Coronary artery (tissue), 2 donors: ENCODE measurements at regions not wholly inside any gene's neighbourhood (a gene's known extent, or its start where the extent isn't known, plus 50 kb on each side); places are given as distances from the start of the nearest gene placed in this dataset.

ENCODE experiments used
- DNase-seq: peaks from one replicate; pipeline ENCODE4 v3.0.0-alpha.2; 2017; ENCODE audit warnings: low spot score
- H3K27ac ChIP-seq, 2 donors: fragments of 200-600 bp; sonication (generic); one replicate each; pipeline ENCODE4 v1.5.1; 2016 to 2019
- H3K4me3 ChIP-seq: fragments of 200-600 bp; sonication (generic); 2 replicates; pipeline ENCODE4 v1.5.1; 2016; ENCODE audit warnings: mild to moderate bottlenecking, moderate library complexity
- CTCF ChIP-seq: fragments of 200-600 bp; sonication (generic); IDR thresholded peaks from one replicate; pipeline ENCODE4 v1.5.1; 2019; ENCODE audit warnings: antibody characterized with exemption

GRCh38 chr14:86539361-86540070 lies 1009.6 kb downstream of the FLRT2 start:
- Histone ChIP-seq H3K4me3 (no peak overlapping the region), H3K27ac (no peak overlapping the region)
- no peak for TF ChIP-seq CTCF
- DNase-seq = no peak

- no peak for DNase-seq
- H3K27ac ChIP-seq = no peak overlapping the region
- TF ChIP-seq CTCF = no peak
- H3K4me3 ChIP-seq = no peak overlapping the region
Observed at GRCh38 chr14:86533834-86534233, 1003.9 kb downstream of the FLRT2 start.

- no peak for TF ChIP-seq CTCF
Observed at GRCh38 chr14:86532219-86532618, 1002.3 kb downstream of the FLRT2 start.

GRCh38 chr14:86530457-86530856 lies 1000.5 kb downstream of the FLRT2 start:
- Histone ChIP-seq H3K4me3 (no peak overlapping the region), H3K27ac (no peak overlapping the region)
- no peak for DNase-seq
- no peak for TF ChIP-seq CTCF

More at GRCh38 chr14:86532219-86532618, 1002.3 kb downstream of the FLRT2 start:
- Histone ChIP-seq H3K27ac (no peak overlapping the region), H3K4me3 (no peak overlapping the region)
- DNase-seq = no peak

- TF ChIP-seq CTCF = no peak
Observed at GRCh38 chr14:86527312-86527711, 997.4 kb downstream of the FLRT2 start.

GRCh38 chr14:86525673-86526072 lies 995.7 kb downstream of the FLRT2 start:
- Histone ChIP-seq H3K4me3 (no peak overlapping the region), H3K27ac (no peak overlapping the region)
- no peak for TF ChIP-seq CTCF
- no peak for DNase-seq

More at GRCh38 chr14:86527312-86527711, 997.4 kb downstream of the FLRT2 start:
- Histone ChIP-seq H3K4me3 (no peak overlapping the region), H3K27ac (no peak overlapping the region)
- no peak for DNase-seq

- H3K27ac ChIP-seq = no peak overlapping the region
- no peak for TF ChIP-seq CTCF
- DNase-seq = no peak
Observed at GRCh38 chr14:86521843-86522242, 991.9 kb downstream of the FLRT2 start.

More at GRCh38 chr14:86521843-86522242, 991.9 kb downstream of the FLRT2 start:
- H3K4me3 ChIP-seq = no peak overlapping the region
